ENCODE measurements at regions not wholly inside any gene's neighbourhood (a gene's known extent, or its start where the extent isn't known, plus 50 kb on each side); places are given as distances from the start of the nearest gene placed in this dataset.

GRCh38 chr2:117738991-117739839 lies 75.3 kb upstream of the DDX18 start:
- TF ChIP-seq ELF4 (IDR thresholded peaks at IDR 0.05): no peak
- no peak for TF ChIP-seq FOXM1 (IDR thresholded peaks at IDR 0.05; ENCODE audit: borderline replicate concordance)
- no peak for TF ChIP-seq SUZ12 (IDR thresholded peaks at IDR 0.05)
- no peak for TF ChIP-seq FOXK2 (IDR thresholded peaks at IDR 0.05)

Measured in HEK293T (cell line).